Heart left ventricle (tissue), 13 donors: ENCODE measurements at regions not wholly inside any gene's neighbourhood (a gene's known extent, or its start where the extent isn't known, plus 50 kb on each side); places are given as distances from the start of the nearest gene placed in this dataset.

Source experiments
- CTCF ChIP-seq, 12 donors: fragments of 200-600 bp; sonication (generic) in 4 of 12; IDR thresholded peaks; one replicate each; pipeline versions ENCODE4 v1.5.0 to v1.8.0; 2018 to 2022; ENCODE audit warnings: antibody characterized with exemption in 12 of 12, mild to moderate bottlenecking in 5 of 12
- POLR2A ChIP-seq, 2 donors: fragments of 450-650 bp; IDR thresholded peaks; one replicate each; pipeline ENCODE4 v1.6.1; 2017; ENCODE audit warnings: antibody characterized with exemption in 2 of 2, mild to moderate bottlenecking in 2 of 2, moderate library complexity in 2 of 2
- donor health status: ischemic (EF 13 %, LVEDD 7.1; RV severe dilation, severe dysfunction).
- donor health status: DM: no; HTN: yes; CAD: no.
- donor health status: DM: no; HTN: no; CAD: no.
- donor health status: ischemic (EF 25% LVEDD 6.9; RV normal size, moderate dysfunction).
- donor health status: ischemic (EF 25% LVEDD 5.7; RV mildly dilated, moderate dysfunction).
- donor health status: ischemic (EF 35%, LVEDD 5.7; RV mildly dilated, moderate dysfunction).
- donor health status: nonischemic (EF 11% LVEDD 7.7; RV severe dilation, severe dysfunction).
- donor health status: DM: yes; HTN: yes; CAD: no.
- donor health status: PGD.
- donor health status: ischemic (EF 29% LVEDD 5.4; RV normal size, mild dysfunction).
- donor health status: nonischemic (EF 23%, LVEDD 6.1; RV moderate dilation, normal function).

- TF ChIP-seq CTCF (IDR thresholded peaks at IDR 0.05) (no peak), POLR2A (IDR thresholded peaks at IDR 0.05) (no peak)
Measured at GRCh38 chr12:68403711-68404110, 71.5 kb upstream of the MDM1 start.
